Nephron progenitor cell (in vitro differentiated cells): ENCODE measurements at regions not wholly inside any gene's neighbourhood (a gene's known extent, or its start where the extent isn't known, plus 50 kb on each side); places are given as distances from the start of the nearest gene placed in this dataset.

Experiments used
- DNase-seq: peaks from one replicate; pipeline ENCODE4 v3.0.0; 2021
- H3K27ac Mint-ChIP-seq: 2 replicates; pipeline ENCODE4 v1.8.0; 2021; ENCODE audit warnings: mild to moderate bottlenecking, moderate library complexity, mixed read lengths
- H3K27me3 Mint-ChIP-seq: 2 replicates; pipeline ENCODE4 v1.8.0; 2021; ENCODE audit warnings: mild to moderate bottlenecking, low read depth, mixed read lengths; ENCODE audit not compliant: poor library complexity
- H3K36me3 Mint-ChIP-seq: 2 replicates; pipeline ENCODE4 v1.8.0; 2021; ENCODE audit warnings: low read depth, mixed read lengths
- H3K4me1 Mint-ChIP-seq: 2 replicates; pipeline ENCODE4 v1.8.0; 2021; ENCODE audit warnings: mixed read lengths
- H3K4me3 Mint-ChIP-seq: 2 replicates; pipeline ENCODE4 v1.8.0; 2021; ENCODE audit warnings: mild to moderate bottlenecking, moderate library complexity, mixed read lengths
- H3K9me3 Mint-ChIP-seq: 2 replicates; pipeline ENCODE4 v1.8.0; 2021; ENCODE audit warnings: mild to moderate bottlenecking, moderate library complexity, mixed read lengths
- TF ChIP-seq, protein P1 (sequence below): fragments of 200-600 bp; sonication (generic); IDR thresholded peaks from 2 replicates; pipeline ENCODE4 v1.5.0; 2021; ENCODE audit warnings: antibody characterized with exemption

DNA sequence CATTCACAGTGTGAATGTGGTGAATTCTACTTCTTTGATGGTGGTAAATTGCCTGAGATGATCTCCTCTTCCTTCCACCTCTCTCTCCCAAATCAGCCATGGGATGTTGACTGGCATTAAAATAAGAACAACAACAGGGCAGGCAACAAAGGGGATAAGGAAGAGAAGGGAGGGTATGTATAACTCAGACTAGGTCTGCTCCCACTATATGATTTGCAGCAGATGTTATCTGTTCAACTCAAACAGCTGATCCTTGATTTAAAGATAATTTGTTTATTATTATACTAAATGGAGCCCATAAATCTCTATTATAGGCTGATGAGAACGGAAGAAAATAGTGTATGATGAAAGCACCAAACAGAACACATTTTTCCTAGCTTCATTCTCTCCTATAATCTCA, 262.0 kb downstream of the BTBD3 start:
- no peaks in the 10 kb centered on the region for H3K36me3 Mint-ChIP-seq
- TF ChIP-seq, protein P1, sequence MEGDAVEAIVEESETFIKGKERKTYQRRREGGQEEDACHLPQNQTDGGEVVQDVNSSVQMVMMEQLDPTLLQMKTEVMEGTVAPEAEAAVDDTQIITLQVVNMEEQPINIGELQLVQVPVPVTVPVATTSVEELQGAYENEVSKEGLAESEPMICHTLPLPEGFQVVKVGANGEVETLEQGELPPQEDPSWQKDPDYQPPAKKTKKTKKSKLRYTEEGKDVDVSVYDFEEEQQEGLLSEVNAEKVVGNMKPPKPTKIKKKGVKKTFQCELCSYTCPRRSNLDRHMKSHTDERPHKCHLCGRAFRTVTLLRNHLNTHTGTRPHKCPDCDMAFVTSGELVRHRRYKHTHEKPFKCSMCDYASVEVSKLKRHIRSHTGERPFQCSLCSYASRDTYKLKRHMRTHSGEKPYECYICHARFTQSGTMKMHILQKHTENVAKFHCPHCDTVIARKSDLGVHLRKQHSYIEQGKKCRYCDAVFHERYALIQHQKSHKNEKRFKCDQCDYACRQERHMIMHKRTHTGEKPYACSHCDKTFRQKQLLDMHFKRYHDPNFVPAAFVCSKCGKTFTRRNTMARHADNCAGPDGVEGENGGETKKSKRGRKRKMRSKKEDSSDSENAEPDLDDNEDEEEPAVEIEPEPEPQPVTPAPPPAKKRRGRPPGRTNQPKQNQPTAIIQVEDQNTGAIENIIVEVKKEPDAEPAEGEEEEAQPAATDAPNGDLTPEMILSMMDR = no peak
- DNase-seq = no peak
- H3K4me3 Mint-ChIP-seq = no peak overlapping the region
- H3K9me3 Mint-ChIP-seq = no peaks in the 10 kb centered on the region
- no peaks in the 10 kb centered on the region for H3K4me1 Mint-ChIP-seq
- no peak overlapping the region for H3K27ac Mint-ChIP-seq
- H3K27me3 Mint-ChIP-seq = peaks cover under 1% of the 10 kb centered on the region

DNA sequence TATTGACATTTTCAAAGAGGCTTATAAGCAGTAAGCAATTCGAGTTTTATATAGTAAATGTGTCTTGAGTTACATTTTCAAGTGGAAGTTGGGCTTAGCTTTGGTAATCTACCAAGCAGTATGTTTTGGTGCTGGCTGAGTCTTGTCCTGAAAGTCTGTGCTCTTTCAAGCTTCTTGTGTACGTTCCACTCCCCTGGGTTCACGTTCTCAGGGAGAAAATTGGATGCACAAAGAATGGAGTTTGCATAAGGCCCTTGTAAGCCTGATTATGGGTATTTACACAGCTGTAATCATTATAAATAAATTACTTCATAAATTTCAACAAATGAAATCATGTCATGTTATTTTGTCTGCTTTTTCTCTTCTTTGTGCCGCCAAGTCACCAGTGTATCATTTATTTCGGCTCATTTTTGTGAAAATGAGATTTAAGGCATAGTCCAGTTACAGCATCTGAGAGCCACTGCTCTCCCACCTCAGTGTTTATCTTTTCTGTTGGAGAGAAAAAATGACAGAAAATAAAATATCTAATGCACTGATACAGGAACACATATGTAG, 262.5 kb downstream of the BTBD3 start:
- Mint-ChIP-seq H3K27ac (no peak overlapping the region), H3K27me3 (no peaks in the 10 kb centered on the region), H3K36me3 (no peaks in the 10 kb centered on the region), H3K4me1 (no peaks in the 10 kb centered on the region), H3K4me3 (no peak overlapping the region), H3K9me3 (no peaks in the 10 kb centered on the region)
- no peak for DNase-seq
- TF ChIP-seq, protein P1 = no peak

DNA sequence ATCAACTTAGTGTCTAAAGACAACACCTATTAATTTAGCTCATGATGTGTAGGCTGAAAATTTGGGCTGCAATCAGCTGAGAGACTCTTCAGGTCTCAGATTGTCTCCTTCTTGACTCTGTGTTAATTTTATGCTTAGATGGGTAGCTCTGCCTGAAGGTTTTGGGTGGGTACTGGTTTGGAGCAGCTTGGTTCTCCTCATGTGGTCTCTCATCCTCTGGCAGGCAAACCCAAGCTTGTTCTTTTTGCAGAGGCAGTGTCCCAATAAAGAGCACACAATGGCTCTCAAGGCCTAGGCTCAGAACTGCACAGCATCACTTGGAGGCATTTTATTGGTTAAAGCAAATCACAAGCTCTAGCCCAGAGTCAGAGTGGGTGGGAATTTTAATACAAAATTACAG, 280.6 kb downstream of the BTBD3 start:
- Mint-ChIP-seq H3K4me1 (no peaks in the 10 kb centered on the region), H3K9me3 (peaks cover 2% of the 10 kb centered on the region), H3K4me3 (no peak overlapping the region)

DNA sequence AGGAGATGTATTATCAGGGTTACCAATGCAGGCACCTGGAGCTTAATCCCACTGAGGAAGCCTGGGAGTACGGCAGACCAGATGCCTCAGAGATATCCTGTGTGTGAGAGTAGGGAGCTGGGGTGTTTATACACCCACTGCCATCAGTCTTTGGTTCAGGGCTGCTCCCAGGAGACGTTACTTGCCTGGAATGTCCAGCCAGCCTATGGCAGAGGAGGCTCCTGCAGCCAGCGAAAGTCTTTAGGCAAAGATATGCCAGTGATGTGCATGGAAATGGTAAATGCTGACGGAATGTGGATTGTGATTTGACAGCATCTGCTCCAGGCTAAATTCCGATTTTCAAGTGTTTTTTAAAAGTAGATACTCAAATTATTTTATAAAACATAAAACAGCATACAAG, 282.0 kb downstream of the BTBD3 start:
- no peaks in the 10 kb centered on the region for H3K27me3 Mint-ChIP-seq
- H3K9me3 Mint-ChIP-seq = peaks cover under 1% of the 10 kb centered on the region
- no peak overlapping the region for H3K27ac Mint-ChIP-seq
- no peak for DNase-seq
- TF ChIP-seq, protein P1 = no peak
- no peak overlapping the region for H3K4me3 Mint-ChIP-seq
- no peaks in the 10 kb centered on the region for H3K36me3 Mint-ChIP-seq
- H3K4me1 Mint-ChIP-seq = no peaks in the 10 kb centered on the region

More for the DNA sequence above, 280.6 kb downstream of the BTBD3 start:
- no peaks in the 10 kb centered on the region for H3K36me3 Mint-ChIP-seq
- no peaks in the 10 kb centered on the region for H3K27me3 Mint-ChIP-seq
- no peak overlapping the region for H3K27ac Mint-ChIP-seq
- TF ChIP-seq, protein P1 = no peak
- DNase-seq = no peak

DNA sequence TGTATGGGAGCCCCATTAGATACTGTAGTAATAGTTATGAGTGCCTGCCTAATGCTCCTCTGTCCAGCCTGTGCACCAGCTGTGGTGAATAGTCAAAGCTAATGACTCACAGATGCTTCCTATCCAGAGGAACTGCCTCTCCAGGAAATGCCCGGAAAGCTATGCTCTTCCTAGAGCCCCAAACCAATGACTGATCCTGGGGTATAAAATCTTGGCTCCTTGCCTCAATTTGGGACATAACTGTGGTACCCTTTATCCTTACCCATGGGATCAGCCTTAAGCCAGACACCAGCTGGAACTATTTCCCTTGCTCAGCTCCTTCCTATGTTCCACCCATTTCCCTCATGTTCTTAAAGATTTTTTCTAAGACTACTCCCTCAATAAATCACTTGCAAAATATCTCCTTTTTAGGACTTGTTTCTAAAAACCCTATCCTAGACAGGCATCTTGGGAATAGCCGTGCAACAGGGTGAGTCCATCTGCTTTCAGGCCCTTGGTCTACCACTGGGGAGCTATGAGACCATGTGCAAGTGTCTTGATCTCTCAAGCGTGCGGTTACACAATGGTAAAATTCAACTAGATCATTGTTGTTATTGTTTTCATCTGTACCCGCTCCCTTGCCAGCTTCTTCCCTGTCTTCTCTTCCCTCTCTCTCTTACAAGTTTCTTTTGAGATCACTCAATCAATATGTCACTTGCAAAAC, 283.7 kb downstream of the BTBD3 start:
- no peak overlapping the region for H3K27ac Mint-ChIP-seq
- no peak overlapping the region for H3K4me3 Mint-ChIP-seq
- no peak for DNase-seq
- no peaks in the 10 kb centered on the region for H3K4me1 Mint-ChIP-seq
- TF ChIP-seq, protein P1 = no peak
- H3K27me3 Mint-ChIP-seq = no peaks in the 10 kb centered on the region
- no peaks in the 10 kb centered on the region for H3K36me3 Mint-ChIP-seq
- peaks cover 18% of the 10 kb centered on the region for H3K9me3 Mint-ChIP-seq

DNA sequence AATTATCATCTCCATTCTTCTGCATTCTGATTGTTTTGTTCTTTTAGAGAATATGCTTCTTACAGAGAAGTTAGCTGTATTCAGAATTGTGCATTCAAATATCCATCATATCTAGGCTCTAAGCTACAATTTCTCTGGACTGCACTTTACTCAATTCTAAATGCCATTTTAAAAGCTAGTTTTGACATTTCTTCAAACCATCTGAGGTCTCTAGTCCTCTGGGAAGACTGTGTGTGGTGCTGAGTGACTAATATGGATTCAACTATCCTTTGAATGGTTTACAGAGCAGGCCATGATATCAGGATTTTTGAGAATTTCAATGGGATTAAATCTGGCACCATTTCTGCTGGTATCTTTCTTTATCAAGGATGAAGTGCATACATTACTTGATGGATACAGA, 285.7 kb downstream of the BTBD3 start:
- H3K4me3 Mint-ChIP-seq = no peak overlapping the region
- no peak overlapping the region for H3K27ac Mint-ChIP-seq
- no peaks in the 10 kb centered on the region for H3K4me1 Mint-ChIP-seq
- no peak for DNase-seq
- H3K9me3 Mint-ChIP-seq = peaks cover 31% of the 10 kb centered on the region
- TF ChIP-seq, protein P1 = no peak
- H3K36me3 Mint-ChIP-seq = no peaks in the 10 kb centered on the region
- no peaks in the 10 kb centered on the region for H3K27me3 Mint-ChIP-seq
